BE2C (cell line): ENCODE measurements at regions not wholly inside any gene's neighbourhood (a gene's known extent, or its start where the extent isn't known, plus 50 kb on each side); places are given as distances from the start of the nearest gene placed in this dataset.

Source experiments
- DNase-seq: peaks from one replicate; pipeline ENCODE4 v3.0.0-alpha.2; 2020
- H3K27me3 ChIP-seq: fragments of 250-450 bp; sonication (Bioruptor Pico); 2 replicates; pipeline ENCODE4 v1.5.1; 2020; ENCODE audit warnings: mild to moderate bottlenecking
- H3K36me3 ChIP-seq: fragments of 250-450 bp; sonication (Bioruptor Pico); 2 replicates; pipeline ENCODE4 v1.5.1; 2020; ENCODE audit warnings: mild to moderate bottlenecking
- H3K4me1 ChIP-seq: fragments of 250-450 bp; sonication (Bioruptor Pico); 2 replicates; pipeline ENCODE4 v1.5.1; 2020
- H3K4me3 ChIP-seq: 2 replicates; pipeline ENCODE4 v1.5.1; 2011; ENCODE audit warnings: low read depth, low read length
- H3K9me3 ChIP-seq: fragments of 250-450 bp; sonication (Bioruptor Pico); 2 replicates; pipeline ENCODE4 v1.5.1; 2020
- CTCF ChIP-seq: IDR thresholded peaks from 2 replicates; pipeline ENCODE4 v1.5.1; 2012; ENCODE audit warnings: mild to moderate bottlenecking, low read depth, low read length

- H3K4me3 ChIP-seq: no peak overlapping the region
- H3K27me3 ChIP-seq: no peaks in the 10 kb centered on the region
- no peak for TF ChIP-seq CTCF
- no peaks in the 10 kb centered on the region for H3K4me1 ChIP-seq
- no peak for DNase-seq
- no peaks in the 10 kb centered on the region for H3K36me3 ChIP-seq
- no peaks in the 10 kb centered on the region for H3K9me3 ChIP-seq
Measured at GRCh38 chr22:49259839-49260615, 567.6 kb downstream of the BRD1 start.

- Histone ChIP-seq H3K4me1 (no peaks in the 10 kb centered on the region), H3K4me3 (no peak overlapping the region), H3K9me3 (no peaks in the 10 kb centered on the region; the same call in 1 of the 2 replicates), H3K27me3 (no peaks in the 10 kb centered on the region), H3K36me3 (no peaks in the 10 kb centered on the region)
- no peak for DNase-seq
- no peak for TF ChIP-seq CTCF
Measured at GRCh38 chr22:49258107-49259010, 569.3 kb downstream of the BRD1 start.

GRCh38 chr22:49257551-49257961, 570.1 kb downstream of the BRD1 start:
- H3K9me3 ChIP-seq: no peaks in the 10 kb centered on the region; the same call in 1 of the 2 replicates
- no peaks in the 10 kb centered on the region for H3K27me3 ChIP-seq
- no peak overlapping the region for H3K4me3 ChIP-seq
- H3K36me3 ChIP-seq: no peaks in the 10 kb centered on the region
- H3K4me1 ChIP-seq: no peaks in the 10 kb centered on the region
- TF ChIP-seq CTCF: no peak
- no peak for DNase-seq

GRCh38 chr22:49255741-49256318, 571.8 kb downstream of the BRD1 start:
- no peaks in the 10 kb centered on the region for H3K36me3 ChIP-seq
- H3K9me3 ChIP-seq: no peaks in the 10 kb centered on the region; the same call in 1 of the 2 replicates
- no peaks in the 10 kb centered on the region for H3K27me3 ChIP-seq
- DNase-seq: no peak
- H3K4me3 ChIP-seq: no peak overlapping the region
- H3K4me1 ChIP-seq: no peaks in the 10 kb centered on the region
- no peak for TF ChIP-seq CTCF

- Histone ChIP-seq H3K36me3 (no peaks in the 10 kb centered on the region), H3K4me1 (no peaks in the 10 kb centered on the region), H3K4me3 (no peak overlapping the region), H3K9me3 (no peaks in the 10 kb centered on the region; the same call in 1 of the 2 replicates), H3K27me3 (no peaks in the 10 kb centered on the region)
- TF ChIP-seq CTCF: no peak
- no peak for DNase-seq
Measured at GRCh38 chr22:49255154-49255553, 572.5 kb downstream of the BRD1 start.
